NCI-H460 (cell line): ENCODE measurements at regions not wholly inside any gene's neighbourhood (a gene's known extent, or its start where the extent isn't known, plus 50 kb on each side); places are given as distances from the start of the nearest gene placed in this dataset.

ENCODE experiments used
- DNase-seq: peaks from one replicate; pipeline ENCODE4 v3.0.0-alpha.2; 2016; ENCODE audit warnings: low read depth; ENCODE audit errors: extremely low read depth

GRCh38 chr9:79166005-79166404, 405.8 kb upstream of the TLE4 start:
- no peak for DNase-seq

- no peak for DNase-seq
Measured at GRCh38 chr9:79170643-79171042, 401.1 kb upstream of the TLE4 start.

- no peak for DNase-seq
Measured at GRCh38 chr9:79173932-79174331, 397.8 kb upstream of the TLE4 start.

GRCh38 chr9:79176014-79176697, 395.6 kb upstream of the TLE4 start:
- DNase-seq: no peak

- DNase-seq: no peak
Measured at GRCh38 chr9:79184831-79185230, 386.9 kb upstream of the TLE4 start.

- no peak for DNase-seq
Measured at GRCh38 chr9:79185866-79186265, 385.9 kb upstream of the TLE4 start.

- no peak for DNase-seq
Measured at GRCh38 chr9:79189511-79189924, 382.2 kb upstream of the TLE4 start.

- DNase-seq: no peak
Measured at GRCh38 chr9:79193001-79193400, 378.8 kb upstream of the TLE4 start.

GRCh38 chr9:79193501-79194223, 378.1 kb upstream of the TLE4 start:
- no peak for DNase-seq

GRCh38 chr9:79195879-79196278, 375.9 kb upstream of the TLE4 start:
- no peak for DNase-seq

- DNase-seq: no peak
Measured at GRCh38 chr9:79196606-79197005, 375.2 kb upstream of the TLE4 start.

- no peak for DNase-seq
Measured at GRCh38 chr9:79200336-79200735, 371.4 kb upstream of the TLE4 start.

GRCh38 chr9:79201636-79202035, 370.1 kb upstream of the TLE4 start:
- no peak for DNase-seq

GRCh38 chr9:79208791-79209396, 362.9 kb upstream of the TLE4 start:
- DNase-seq: no peak

GRCh38 chr9:79210541-79211243, 361.1 kb upstream of the TLE4 start:
- DNase-seq: no peak

GRCh38 chr9:79213417-79214125, 358.2 kb upstream of the TLE4 start:
- no peak for DNase-seq

GRCh38 chr9:79215821-79216220, 355.9 kb upstream of the TLE4 start:
- DNase-seq: no peak

GRCh38 chr9:79220251-79220650, 351.5 kb upstream of the TLE4 start:
- DNase-seq: no peak

- DNase-seq: no peak
Measured at GRCh38 chr9:79220666-79221065, 351.1 kb upstream of the TLE4 start.

- DNase-seq: no peak
Measured at GRCh38 chr9:79221084-79221483, 350.7 kb upstream of the TLE4 start.

GRCh38 chr9:79222483-79222882, 349.3 kb upstream of the TLE4 start:
- no peak for DNase-seq
